ENCODE measurements at regions not wholly inside any gene's neighbourhood (a gene's known extent, or its start where the extent isn't known, plus 50 kb on each side); places are given as distances from the start of the nearest gene placed in this dataset.

- no peak for TF ChIP-seq CTCF (IDR thresholded peaks at IDR 0.05; ENCODE audit: low read depth, low read length, missing control alignments)
- no peak overlapping the region for H3K4me3 ChIP-seq (ENCODE audit: low read depth, low read length)
- in situ Hi-C loops (cut with HindIII; ENCODE audit: low sequenced_read_pairs), result no loop called here
- DNase-seq (ENCODE audit: low read depth), result no peak
Measured at GRCh38 chr5:121688126-121688525, 163.6 kb upstream of the FTMT start.

GRCh38 chr5:121688781-121689180, 162.9 kb upstream of the FTMT start:
- no peak for TF ChIP-seq CTCF (IDR thresholded peaks at IDR 0.05; ENCODE audit: low read depth, low read length, missing control alignments)
- no peak for DNase-seq (ENCODE audit: low read depth)
- in situ Hi-C loops (cut with HindIII; ENCODE audit: low sequenced_read_pairs), result no loop called here
- no peak overlapping the region for H3K4me3 ChIP-seq (ENCODE audit: low read depth, low read length)

GRCh38 chr5:121691478-121691877, 160.2 kb upstream of the FTMT start:
- DNase-seq (ENCODE audit: low read depth), result no peak
- in situ Hi-C loops (cut with HindIII; ENCODE audit: low sequenced_read_pairs), result no loop called here
- no peak overlapping the region for H3K4me3 ChIP-seq (ENCODE audit: low read depth, low read length)
- TF ChIP-seq CTCF (IDR thresholded peaks at IDR 0.05; ENCODE audit: low read depth, low read length, missing control alignments), result no peak

GRCh38 chr5:121692158-121692557, 159.5 kb upstream of the FTMT start:
- in situ Hi-C loops (cut with HindIII; ENCODE audit: low sequenced_read_pairs), result no loop called here
- TF ChIP-seq CTCF (IDR thresholded peaks at IDR 0.05; ENCODE audit: low read depth, low read length, missing control alignments), result no peak
- H3K4me3 ChIP-seq (ENCODE audit: low read depth, low read length), result no peak overlapping the region
- no peak for DNase-seq (ENCODE audit: low read depth)

GRCh38 chr5:121693864-121694263, 157.8 kb upstream of the FTMT start:
- in situ Hi-C loops (cut with HindIII; ENCODE audit: low sequenced_read_pairs), result no loop called here
- no peak overlapping the region for H3K4me3 ChIP-seq (ENCODE audit: low read depth, low read length)
- no peak for TF ChIP-seq CTCF (IDR thresholded peaks at IDR 0.05; ENCODE audit: low read depth, low read length, missing control alignments)
- no peak for DNase-seq (ENCODE audit: low read depth)

GRCh38 chr5:121695307-121695706, 156.4 kb upstream of the FTMT start:
- H3K4me3 ChIP-seq (ENCODE audit: low read depth, low read length), result no peak overlapping the region
- no peak for TF ChIP-seq CTCF (IDR thresholded peaks at IDR 0.05; ENCODE audit: low read depth, low read length, missing control alignments)
- DNase-seq (ENCODE audit: low read depth), result no peak
- in situ Hi-C loops (cut with HindIII; ENCODE audit: low sequenced_read_pairs), result no loop called here

- no peak for TF ChIP-seq CTCF (IDR thresholded peaks at IDR 0.05; ENCODE audit: low read depth, low read length, missing control alignments)
- H3K4me3 ChIP-seq (ENCODE audit: low read depth, low read length), result no peak overlapping the region
- in situ Hi-C loops (cut with HindIII; ENCODE audit: low sequenced_read_pairs), result no loop called here
- no peak for DNase-seq (ENCODE audit: low read depth)
Measured at GRCh38 chr5:121698690-121699089, 153.0 kb upstream of the FTMT start.
